GM12801 (cell line): ENCODE measurements at regions not wholly inside any gene's neighbourhood (a gene's known extent, or its start where the extent isn't known, plus 50 kb on each side); places are given as distances from the start of the nearest gene placed in this dataset.

Experiments used
- TF ChIP-seq, protein P1 (sequence below): IDR thresholded peaks from one replicate; pipeline ENCODE4 v1.5.1; 2011; ENCODE audit warnings: control low read depth; ENCODE audit not compliant: insufficient read length; ENCODE audit errors: extremely low read depth

DNA sequence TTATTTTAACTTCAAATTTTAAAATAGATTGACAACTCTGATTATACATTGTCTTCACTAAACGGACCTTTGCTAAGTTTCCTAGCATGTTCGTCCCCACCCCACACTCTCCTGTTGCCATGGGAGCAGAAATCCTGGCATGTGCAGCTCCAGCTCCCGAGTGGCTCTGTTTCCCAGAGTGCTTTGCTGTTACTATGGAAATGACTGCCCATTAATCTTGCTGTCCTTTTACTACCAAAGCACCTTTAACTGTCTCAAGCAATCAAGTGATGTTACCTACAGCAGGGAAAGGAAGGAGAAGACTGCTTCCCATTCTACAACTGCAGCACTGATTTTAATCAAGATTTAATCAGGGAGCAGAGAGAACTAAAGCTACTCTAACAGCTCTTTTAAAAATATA lies 212.0 kb upstream of the KIF2A start:
- TF ChIP-seq, protein P1, sequence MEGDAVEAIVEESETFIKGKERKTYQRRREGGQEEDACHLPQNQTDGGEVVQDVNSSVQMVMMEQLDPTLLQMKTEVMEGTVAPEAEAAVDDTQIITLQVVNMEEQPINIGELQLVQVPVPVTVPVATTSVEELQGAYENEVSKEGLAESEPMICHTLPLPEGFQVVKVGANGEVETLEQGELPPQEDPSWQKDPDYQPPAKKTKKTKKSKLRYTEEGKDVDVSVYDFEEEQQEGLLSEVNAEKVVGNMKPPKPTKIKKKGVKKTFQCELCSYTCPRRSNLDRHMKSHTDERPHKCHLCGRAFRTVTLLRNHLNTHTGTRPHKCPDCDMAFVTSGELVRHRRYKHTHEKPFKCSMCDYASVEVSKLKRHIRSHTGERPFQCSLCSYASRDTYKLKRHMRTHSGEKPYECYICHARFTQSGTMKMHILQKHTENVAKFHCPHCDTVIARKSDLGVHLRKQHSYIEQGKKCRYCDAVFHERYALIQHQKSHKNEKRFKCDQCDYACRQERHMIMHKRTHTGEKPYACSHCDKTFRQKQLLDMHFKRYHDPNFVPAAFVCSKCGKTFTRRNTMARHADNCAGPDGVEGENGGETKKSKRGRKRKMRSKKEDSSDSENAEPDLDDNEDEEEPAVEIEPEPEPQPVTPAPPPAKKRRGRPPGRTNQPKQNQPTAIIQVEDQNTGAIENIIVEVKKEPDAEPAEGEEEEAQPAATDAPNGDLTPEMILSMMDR = no peak

DNA sequence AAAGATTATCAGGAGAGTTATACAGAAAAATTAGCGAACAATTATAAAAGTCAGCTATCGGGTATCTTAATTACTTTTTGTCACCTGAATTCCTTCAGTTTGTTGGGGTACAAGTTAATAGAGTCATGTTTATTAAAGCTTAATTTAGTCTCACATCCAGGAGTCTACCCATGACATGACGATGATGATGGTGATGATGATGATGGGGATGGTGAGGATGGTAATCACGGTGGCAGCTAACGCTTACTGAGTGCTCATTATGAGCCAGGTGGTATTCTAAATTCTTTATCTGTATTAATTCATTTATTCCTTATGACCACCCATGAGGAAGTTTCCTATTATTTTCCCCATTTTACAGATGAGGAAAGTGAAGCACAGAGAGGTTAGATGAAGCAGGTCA lies 208.6 kb upstream of the KIF2A start:
- TF ChIP-seq, protein P1 = no peak

DNA sequence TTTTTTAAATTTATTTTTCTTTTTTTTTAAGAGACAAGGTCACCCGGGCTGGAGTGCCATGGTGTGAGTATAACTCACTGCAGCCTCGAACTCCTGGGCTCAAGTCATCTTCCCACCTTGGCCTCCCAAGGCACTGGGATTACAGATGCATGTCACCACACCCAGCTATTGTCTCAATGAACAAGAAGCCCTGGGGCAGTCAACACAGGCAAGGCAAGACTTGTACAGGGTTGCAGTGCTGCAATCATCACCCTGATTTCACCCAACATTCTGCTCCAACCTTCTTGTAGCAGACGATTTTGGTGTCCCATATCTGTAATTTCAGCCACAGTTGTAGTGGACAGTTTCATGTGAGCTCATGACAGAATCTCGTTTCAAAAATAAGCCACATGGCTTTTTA lies 205.8 kb upstream of the KIF2A start:
- TF ChIP-seq, protein P1 = no peak

DNA sequence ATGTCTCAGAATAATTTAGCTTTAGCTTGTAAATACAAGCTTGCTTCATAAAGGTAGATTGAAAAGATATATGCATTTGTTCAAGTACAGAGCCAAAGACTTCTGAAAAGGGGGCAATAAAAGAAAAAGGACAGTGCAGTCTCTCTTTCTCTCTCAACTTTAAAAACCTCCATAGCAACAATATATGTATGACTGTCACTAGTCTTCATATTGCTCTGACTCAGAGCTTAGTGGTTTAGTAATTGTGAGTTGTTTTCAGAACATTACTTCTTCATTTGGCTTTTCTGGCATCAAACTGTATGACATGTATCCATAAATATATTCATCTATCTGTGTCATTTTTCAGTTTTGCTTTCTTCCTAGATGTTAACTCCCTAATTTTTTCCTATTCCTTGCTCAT lies 194.6 kb upstream of the KIF2A start:
- TF ChIP-seq, protein P1 = no peak

DNA sequence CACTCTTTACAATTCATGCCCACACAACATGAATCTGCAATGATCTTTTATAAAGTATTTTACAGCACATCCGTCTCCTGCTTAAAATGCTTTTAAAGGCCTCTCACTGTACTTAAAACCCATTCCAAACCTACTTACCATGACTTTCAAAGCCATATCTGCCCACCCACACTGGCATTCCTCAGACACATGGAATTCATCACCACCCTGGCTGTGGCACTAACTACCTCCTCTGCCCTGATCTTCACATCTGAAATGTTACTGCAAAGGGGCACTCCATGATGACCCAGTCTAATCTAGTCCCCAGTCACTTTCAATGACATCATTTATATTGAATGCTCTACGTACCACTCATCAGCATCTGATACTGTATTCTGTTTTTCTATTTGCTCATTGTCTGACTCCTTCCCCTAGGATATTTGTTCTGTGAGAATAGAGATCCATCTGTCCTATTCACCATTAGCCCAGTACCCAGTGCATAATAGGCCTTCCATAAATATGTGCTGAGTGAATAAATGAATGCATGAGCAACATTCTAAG lies 193.2 kb upstream of the KIF2A start:
- TF ChIP-seq, protein P1 = no peak

DNA sequence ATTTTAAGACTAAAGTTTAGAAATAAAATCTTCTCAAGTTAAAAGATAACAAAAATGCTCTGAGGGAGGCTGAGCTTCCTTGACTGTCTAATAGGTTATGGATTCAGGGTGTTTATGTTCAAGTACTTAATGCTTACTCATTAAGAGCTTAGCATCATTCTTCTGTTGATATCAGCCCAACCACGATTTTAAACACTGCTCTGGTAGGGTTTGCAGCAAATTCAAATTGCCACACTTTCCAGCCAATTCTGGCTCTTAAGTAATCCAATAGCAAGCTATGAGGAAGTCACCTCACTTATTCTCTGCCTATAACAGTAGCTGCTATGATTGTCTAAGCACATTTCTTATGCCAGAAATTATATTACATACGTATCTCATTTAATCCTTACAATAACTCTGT lies 191.0 kb upstream of the KIF2A start:
- TF ChIP-seq, protein P1 = no peak

DNA sequence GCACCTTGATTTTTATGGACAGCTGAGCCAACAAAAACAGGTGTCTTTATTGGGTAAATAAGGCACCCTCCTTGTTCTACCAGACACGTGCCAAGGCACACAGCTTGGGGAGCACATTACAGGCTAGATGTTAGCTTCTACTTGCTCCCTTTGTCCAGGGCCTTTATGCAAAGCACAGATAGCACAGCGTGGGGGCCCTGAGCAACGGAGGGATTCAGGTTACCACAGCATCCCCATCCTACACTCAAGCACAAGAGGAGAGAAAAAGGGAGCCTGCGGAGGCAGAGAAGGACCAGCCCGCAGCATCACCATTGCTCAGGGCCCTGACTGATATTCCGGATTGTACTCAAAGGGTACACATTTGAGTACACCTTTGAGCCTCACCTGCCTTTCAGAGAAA lies 181.7 kb upstream of the KIF2A start:
- TF ChIP-seq, protein P1 = no peak

DNA sequence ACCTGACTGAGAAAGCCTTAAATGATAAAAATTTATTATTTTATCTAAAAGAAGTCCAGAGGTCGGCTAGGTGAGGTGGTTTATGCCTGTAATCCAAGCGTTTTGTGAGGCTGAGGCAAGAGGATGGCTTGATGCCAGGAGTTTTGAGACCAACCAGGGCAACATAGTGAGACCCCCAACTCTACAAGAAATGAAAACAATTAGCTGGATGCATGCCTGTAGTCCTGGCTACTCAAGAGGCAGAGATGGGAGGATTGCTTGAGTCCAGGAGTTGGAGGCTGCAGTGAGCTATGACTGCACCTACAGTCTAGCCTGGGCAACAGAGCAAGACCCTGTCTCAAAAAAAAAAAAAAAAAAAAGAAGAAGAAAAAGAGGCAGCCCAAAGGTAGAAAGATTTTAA lies 179.9 kb upstream of the KIF2A start:
- TF ChIP-seq, protein P1 = no peak
